ENCODE measurements at regions not wholly inside any gene's neighbourhood (a gene's known extent, or its start where the extent isn't known, plus 50 kb on each side); places are given as distances from the start of the nearest gene placed in this dataset.

- Histone ChIP-seq H3K9ac (ENCODE audit: low read length) (no peak overlapping the region), H3K9me2 (ENCODE audit: insufficient read depth) (no peaks in the 10 kb centered on the region), H3K9me3 (ENCODE audit: control insufficient read depth in 1 of 2, insufficient read depth in 1 of 2, low read depth in 1 of 2, low read length in 2 of 2) (no peaks in the 10 kb centered on the region), H4K20me1 (ENCODE audit: insufficient read depth) (no peaks in the 10 kb centered on the region), H3K4me1 (ENCODE audit: control insufficient read depth in 1 of 2, insufficient read depth in 2 of 2, low read length in 2 of 2) (no peaks in the 10 kb centered on the region), H3K27me3 (ENCODE audit: insufficient read depth, low read length) (no peaks in the 10 kb centered on the region), H2AFZ (ENCODE audit: low read depth, low read length, poor library complexity, severe bottlenecking) (no peak overlapping the region), H3K4me2 (ENCODE audit: low read length) (no peak overlapping the region), H3K4me3 (replicated peaks in 1 of 2; ENCODE audit: low read depth in 1 of 2, low read length in 2 of 2) (no peak overlapping the region), H3K36me3 (ENCODE audit: control insufficient read depth in 1 of 2, insufficient read depth in 2 of 2, low read length in 2 of 2) (no peaks in the 10 kb centered on the region), H3K27ac (ENCODE audit: low read depth, low read length) (no peak overlapping the region), H3K79me2 (ENCODE audit: insufficient read depth, low read length) (no peaks in the 10 kb centered on the region)
- DNase-seq (ENCODE audit: low read depth, low spot score) (no peak), ATAC-seq (no peak)
- no peak for TF ChIP-seq CTCF (IDR thresholded peaks at IDR 0.05 in 2 of 3, conservative IDR thresholded peaks at IDR 0.05 in 1 of 3; ENCODE audit: borderline replicate concordance in 1 of 3, insufficient read depth in 1 of 3, low read depth in 2 of 3, low read length in 2 of 3)
- TF ChIP-seq CEBPB (IDR thresholded peaks at IDR 0.05; ENCODE audit: low read depth): no peak
- TF ChIP-seq EGR1 (IDR thresholded peaks at IDR 0.05; ENCODE audit: low read depth): no peak
- TF ChIP-seq SIN3A (IDR thresholded peaks at IDR 0.05; ENCODE audit: low read depth): no peak
- no peak for TF ChIP-seq JUND (IDR thresholded peaks at IDR 0.05)
- TF ChIP-seq POLR2AphosphoS5 (IDR thresholded peaks at IDR 0.05; ENCODE audit: low read depth, low read length): no peak
- TF ChIP-seq RAD21 (IDR thresholded peaks at IDR 0.05; ENCODE audit: low read depth): no peak
- TF ChIP-seq MAX (IDR thresholded peaks at IDR 0.05): no peak
- TF ChIP-seq SRF (IDR thresholded peaks at IDR 0.05; ENCODE audit: low read depth): no peak
- no peak for TF ChIP-seq REST (IDR thresholded peaks at IDR 0.05; ENCODE audit: low read depth)
- no peak for TF ChIP-seq ELF1 (IDR thresholded peaks at IDR 0.05; ENCODE audit: borderline replicate concordance, low read depth)
- TF ChIP-seq ATF3 (IDR thresholded peaks at IDR 0.05): no peak
- TF ChIP-seq YY1 (IDR thresholded peaks at IDR 0.05; ENCODE audit: extremely low read depth, insufficient replicate concordance, low read depth, low read length): no peak
- TF ChIP-seq ZBTB33 (IDR thresholded peaks at IDR 0.05; ENCODE audit: extremely low read depth, insufficient replicate concordance, low read length): no peak
- ChIA-PET CTCF (no interaction called here), POLR2A (no interaction called here), RAD21 (ENCODE audit: low non-redundant PET in 1 of 2, low total read pairs in 2 of 2, uncharacterized antibody in 2 of 2, unreplicated experiment in 2 of 2) (no interaction called here)
- intact Hi-C loops (cut with micrococcal nuclease): no loop called here
- no TSS peak for BruUV-seq (replicated peaks)
Measured at GRCh38 chrX:98207947-98208346, 1324.2 kb downstream of the RPA4 start.

All from HCT116 (cell line).